RPMI7951 (cell line): ENCODE measurements at regions not wholly inside any gene's neighbourhood (a gene's known extent, or its start where the extent isn't known, plus 50 kb on each side); places are given as distances from the start of the nearest gene placed in this dataset.

Source experiments
- DNase-seq: peaks from one replicate; pipeline ENCODE4 v3.0.0-alpha.2; 2012; ENCODE audit warnings: low read depth

- no peak for DNase-seq
These were observed 65.1 kb downstream of the SLC4A3 start for GRCh38 chr2:219692521-219692920.

- no peak for DNase-seq
These were observed 67.8 kb downstream of the SLC4A3 start for GRCh38 chr2:219695145-219695709.

- DNase-seq: no peak
These were observed 70.6 kb downstream of the SLC4A3 start for GRCh38 chr2:219697811-219698747.

DNA sequence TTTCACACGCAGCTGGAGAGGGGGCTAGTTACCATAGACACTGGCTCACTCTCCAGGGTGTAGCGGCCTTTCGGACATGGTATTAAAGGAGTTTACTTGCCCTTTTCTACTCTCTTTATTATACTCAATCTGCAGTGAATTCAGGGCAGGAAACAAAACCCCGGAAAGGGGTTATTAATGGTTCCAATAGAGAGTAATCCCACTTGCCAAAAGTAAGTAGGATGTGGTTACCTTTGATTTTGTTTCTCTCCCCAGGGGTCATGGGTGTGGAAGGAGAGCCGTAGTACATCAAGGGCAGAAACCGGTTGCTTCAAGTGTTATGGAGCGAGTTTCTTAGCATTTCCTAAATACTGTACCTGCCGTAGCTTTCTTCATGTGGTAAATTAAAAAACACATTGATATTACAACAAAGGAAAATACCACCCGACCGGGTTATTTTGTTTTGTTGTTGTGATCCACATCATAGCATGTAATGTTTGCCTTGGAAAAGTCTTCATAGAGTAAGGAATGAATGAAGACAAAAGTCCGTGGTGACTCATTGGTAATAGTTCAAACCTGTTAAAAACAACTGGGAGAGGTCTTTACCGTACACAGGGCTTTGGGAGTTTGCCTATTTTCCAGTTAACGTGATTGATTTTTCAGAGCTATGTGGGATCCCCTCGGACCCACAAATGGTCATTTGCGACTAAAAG is 71.5 kb downstream of the SLC4A3 start:
- no peak for DNase-seq

DNA sequence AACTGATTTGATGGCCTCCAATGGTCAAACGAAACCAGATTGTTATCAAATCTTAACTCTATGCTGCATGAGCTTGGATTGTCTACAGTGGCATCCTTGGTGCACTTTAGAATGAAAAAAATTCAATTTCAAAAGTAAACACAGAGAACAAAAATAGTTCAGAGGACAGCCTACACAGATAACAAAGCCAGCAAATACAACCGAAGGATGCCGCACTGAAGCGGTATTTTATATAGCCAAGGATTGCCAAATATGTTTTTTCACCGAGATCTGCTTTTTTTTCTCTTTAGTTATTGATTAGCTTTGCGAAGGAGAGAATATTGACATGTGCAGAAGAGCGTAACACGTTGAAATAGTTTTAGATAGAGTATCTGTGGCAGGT is 72.0 kb downstream of the SLC4A3 start:
- DNase-seq: no peak

DNA sequence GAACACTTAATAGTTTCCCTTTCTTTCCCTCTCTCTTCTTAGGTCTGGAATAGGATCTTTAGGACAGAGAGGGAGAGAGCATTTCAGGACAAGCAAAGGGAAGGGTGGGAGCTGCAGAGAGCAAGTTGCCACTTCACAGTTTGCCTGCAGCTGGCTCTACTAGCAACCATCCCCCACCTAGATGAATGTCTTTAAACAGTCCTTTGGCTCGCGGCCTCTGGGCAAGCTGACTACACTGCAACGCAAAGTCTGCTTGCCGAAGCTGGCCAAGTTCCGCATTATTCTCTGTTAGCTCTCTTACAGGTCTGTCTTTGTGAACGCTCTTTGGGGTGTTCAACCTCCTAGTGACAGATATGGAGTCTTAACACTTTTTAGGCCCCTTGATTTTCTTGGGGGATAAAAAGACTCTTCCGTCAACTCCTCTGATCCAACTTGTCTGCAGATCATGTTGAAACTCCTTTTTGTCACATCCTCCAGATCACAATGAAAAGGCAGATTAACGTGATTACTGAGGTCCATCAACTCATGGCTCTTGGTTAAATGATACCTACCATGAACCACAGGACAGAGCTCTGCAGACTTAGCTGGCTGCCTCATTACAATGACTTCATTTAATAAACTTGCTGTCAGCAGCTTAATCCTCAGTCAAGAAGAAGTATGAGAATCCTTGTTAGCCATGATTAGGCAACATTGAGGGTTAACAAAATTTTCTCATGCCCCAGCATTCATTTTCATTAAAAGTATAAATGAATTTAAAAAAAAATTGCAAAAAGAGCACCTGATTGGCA is 74.6 kb downstream of the SLC4A3 start:
- peak; percentile 33 for DNase-seq

- DNase-seq: no peak
These were observed 75.5 kb downstream of the SLC4A3 start for GRCh38 chr2:219702796-219703545.

DNA sequence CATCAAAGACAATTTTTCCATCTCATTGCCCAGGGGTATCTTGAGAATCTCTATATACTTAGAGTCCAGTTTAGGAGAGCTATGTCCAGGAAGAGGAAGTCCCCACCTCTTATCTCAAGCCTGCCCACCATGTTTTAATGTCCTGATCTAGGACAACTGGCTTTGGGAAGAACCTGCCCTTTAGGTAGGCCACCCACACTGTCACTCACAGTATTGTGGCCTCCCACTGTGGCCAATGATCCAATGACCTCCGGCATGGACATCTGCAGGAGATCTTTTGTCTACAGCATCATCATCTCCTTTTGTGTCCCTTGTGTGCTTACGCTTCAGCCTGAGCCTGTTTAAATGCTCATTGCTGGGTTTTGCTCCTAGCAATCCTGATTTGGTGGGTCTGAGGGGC is 77.4 kb downstream of the SLC4A3 start:
- no peak for DNase-seq

GRCh38 chr2:219706823-219707281 is 79.4 kb downstream of the SLC4A3 start:
- DNase-seq: peak; percentile 93

GRCh38 chr2:219707496-219708285 is 80.3 kb downstream of the SLC4A3 start:
- peak; percentile 69 for DNase-seq

GRCh38 chr2:219709331-219709761 is 81.9 kb downstream of the SLC4A3 start:
- DNase-seq: peak; percentile 33

GRCh38 chr2:219713110-219713509 is 85.7 kb downstream of the SLC4A3 start:
- peak; percentile 63 for DNase-seq

- no peak for DNase-seq
These were observed 87.4 kb downstream of the SLC4A3 start for GRCh38 chr2:219714681-219715400.

- no peak for DNase-seq
These were observed 90.6 kb downstream of the SLC4A3 start for GRCh38 chr2:219718066-219718465.

DNA sequence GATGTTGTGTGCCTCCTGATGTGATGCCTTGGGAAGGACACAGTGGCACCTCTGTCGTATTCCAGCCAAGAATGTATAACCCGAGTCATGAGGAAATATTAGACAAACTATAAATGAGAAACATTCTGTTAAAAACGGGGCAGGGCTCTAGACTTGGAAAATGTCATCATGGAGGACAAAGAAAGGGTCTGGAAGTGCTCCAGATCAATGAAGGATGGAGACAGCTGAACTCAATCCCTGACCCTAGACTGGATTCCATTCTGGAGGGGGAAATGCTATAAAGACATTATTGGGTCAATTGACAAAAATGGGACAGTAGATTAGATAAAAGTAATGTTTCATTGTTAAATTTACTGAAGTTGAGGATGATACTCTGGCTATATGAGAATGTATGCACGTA is 92.1 kb downstream of the SLC4A3 start:
- DNase-seq: no peak

- DNase-seq: no peak
These were observed 93.5 kb downstream of the SLC4A3 start for GRCh38 chr2:219720956-219721355.

DNA sequence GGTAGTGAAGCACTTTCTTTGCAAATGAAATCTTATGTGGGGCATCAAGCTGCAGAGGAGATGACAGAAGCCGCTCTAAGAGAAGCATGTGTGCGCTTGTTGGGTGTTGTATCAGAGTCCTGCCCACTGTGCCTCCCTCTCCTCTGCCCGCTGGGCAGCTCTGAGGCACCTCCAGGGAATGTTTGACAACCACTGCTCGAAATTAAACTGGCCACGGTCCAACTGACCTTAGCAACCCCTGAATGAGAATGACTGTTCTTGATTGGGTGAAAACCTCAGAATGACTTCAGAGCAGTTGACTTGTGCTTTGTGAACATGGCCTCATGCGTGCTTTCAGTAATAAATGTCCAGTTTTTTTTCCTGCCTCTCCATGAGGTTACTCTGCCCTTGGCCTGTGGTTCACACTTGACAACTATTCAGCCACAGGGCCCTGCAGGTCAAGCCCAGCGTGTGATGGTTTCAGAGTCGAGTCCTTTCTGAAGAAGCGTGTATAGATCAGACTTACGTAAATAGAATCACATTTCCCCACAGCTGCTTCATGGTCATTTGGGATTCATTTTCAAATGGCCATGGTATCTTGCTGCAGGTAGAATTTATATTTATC is 94.9 kb downstream of the SLC4A3 start:
- peak; percentile 91 for DNase-seq

- peak; percentile 26 for DNase-seq
These were observed 95.9 kb downstream of the SLC4A3 start for GRCh38 chr2:219723311-219723710.

GRCh38 chr2:219724628-219725027 is 97.2 kb downstream of the SLC4A3 start:
- DNase-seq: no peak
